ENCODE measurements at regions not wholly inside any gene's neighbourhood (a gene's known extent, or its start where the extent isn't known, plus 50 kb on each side); places are given as distances from the start of the nearest gene placed in this dataset.

DNA sequence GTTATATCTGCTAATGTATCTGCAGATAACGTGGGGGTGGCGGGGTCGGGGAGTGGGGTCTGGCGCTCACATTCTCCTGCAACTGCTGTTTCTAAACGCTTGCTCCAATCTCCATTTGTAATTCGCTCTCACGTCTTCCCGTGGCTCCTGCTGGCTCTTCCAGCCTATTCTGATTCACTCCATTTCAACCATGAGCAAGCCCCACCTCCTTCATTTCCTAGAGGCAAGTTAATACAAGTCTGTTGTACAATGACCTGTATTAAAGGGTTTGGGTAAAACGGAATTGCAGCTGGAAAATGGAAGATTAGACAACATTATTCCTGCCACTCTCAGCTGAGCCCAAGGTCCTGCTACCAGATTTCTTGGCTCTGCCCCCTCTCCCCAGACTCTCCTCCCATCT is 132.3 kb downstream of the CSNK2A3 start:
- no peak overlapping the region for H3K4me3 ChIP-seq (ENCODE audit: low read depth, low read length)
- ChIA-PET POLR2A (no interaction called here), CTCF (no interaction called here)
- no peak for DNase-seq (ENCODE audit: low read depth, low spot score)
- TF ChIP-seq, protein P1, sequence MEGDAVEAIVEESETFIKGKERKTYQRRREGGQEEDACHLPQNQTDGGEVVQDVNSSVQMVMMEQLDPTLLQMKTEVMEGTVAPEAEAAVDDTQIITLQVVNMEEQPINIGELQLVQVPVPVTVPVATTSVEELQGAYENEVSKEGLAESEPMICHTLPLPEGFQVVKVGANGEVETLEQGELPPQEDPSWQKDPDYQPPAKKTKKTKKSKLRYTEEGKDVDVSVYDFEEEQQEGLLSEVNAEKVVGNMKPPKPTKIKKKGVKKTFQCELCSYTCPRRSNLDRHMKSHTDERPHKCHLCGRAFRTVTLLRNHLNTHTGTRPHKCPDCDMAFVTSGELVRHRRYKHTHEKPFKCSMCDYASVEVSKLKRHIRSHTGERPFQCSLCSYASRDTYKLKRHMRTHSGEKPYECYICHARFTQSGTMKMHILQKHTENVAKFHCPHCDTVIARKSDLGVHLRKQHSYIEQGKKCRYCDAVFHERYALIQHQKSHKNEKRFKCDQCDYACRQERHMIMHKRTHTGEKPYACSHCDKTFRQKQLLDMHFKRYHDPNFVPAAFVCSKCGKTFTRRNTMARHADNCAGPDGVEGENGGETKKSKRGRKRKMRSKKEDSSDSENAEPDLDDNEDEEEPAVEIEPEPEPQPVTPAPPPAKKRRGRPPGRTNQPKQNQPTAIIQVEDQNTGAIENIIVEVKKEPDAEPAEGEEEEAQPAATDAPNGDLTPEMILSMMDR (IDR thresholded peaks at IDR 0.05; ENCODE audit: insufficient read depth, low read length, missing control alignments) = no peak

DNA sequence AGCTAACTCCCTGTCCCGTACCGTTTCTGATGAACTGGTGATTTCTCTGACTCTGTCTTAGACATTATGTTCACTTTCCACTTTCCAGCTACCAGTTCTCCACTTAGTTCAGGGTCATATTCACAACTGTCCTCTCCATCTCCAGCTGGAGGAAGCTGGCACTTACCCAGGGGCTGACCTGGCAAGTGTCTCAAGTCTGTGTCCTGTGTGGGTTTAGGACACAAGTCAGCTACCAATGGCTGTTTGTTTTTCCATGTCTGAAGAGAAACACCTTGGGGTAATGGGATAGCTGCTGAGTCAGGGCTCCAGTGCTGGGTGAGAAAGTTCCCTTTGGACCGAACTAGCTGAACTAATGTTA is 134.4 kb downstream of the CSNK2A3 start:
- no peak for DNase-seq (ENCODE audit: low read depth, low spot score)
- TF ChIP-seq, protein P1 (IDR thresholded peaks at IDR 0.05; ENCODE audit: insufficient read depth, low read length, missing control alignments) = no peak
- ChIA-PET CTCF (no interaction called here), POLR2A (no interaction called here)
- H3K4me3 ChIP-seq (ENCODE audit: low read depth, low read length) = no peak overlapping the region

DNA sequence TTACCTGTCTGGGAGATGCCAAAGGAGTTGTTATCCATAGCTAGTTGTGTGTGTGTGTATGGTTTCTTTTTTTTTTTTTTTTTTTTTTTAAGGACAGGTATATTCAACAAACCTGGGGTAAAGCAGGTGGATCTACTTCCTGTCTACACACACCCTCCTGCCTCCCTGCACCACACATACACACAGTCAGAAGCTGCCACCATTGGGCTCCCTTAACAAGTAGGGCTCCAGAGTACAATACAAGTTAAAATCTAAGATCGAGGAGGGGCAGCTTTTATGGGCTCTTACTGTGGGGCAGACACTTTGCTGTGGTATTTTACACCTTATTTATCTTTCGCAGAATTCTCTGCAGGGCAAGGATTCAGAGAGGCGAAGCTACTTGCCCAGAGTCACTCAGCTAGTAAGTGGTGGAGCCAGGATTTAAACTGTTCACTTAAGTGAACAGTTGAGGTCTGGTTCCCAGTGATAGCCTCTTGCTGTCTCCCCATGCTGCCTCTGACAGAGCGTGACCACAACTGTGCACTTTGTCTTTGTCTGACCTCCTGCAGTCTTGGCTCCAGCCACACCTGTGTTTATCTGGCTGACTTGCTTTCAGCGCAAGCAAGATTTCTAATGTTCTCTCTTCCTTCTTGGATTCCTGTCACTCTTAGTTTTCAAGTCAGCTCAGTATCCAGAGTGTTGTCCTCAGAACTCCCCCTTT is 135.0 kb downstream of the CSNK2A3 start:
- H3K4me3 ChIP-seq (ENCODE audit: low read depth, low read length) = no peak overlapping the region
- CTCF ChIA-PET = no interaction called here
- TF ChIP-seq, protein P1 (IDR thresholded peaks at IDR 0.05; ENCODE audit: insufficient read depth, low read length, missing control alignments) = no peak
- POLR2A ChIA-PET = no interaction called here
- no peak for DNase-seq (ENCODE audit: low read depth, low spot score)

DNA sequence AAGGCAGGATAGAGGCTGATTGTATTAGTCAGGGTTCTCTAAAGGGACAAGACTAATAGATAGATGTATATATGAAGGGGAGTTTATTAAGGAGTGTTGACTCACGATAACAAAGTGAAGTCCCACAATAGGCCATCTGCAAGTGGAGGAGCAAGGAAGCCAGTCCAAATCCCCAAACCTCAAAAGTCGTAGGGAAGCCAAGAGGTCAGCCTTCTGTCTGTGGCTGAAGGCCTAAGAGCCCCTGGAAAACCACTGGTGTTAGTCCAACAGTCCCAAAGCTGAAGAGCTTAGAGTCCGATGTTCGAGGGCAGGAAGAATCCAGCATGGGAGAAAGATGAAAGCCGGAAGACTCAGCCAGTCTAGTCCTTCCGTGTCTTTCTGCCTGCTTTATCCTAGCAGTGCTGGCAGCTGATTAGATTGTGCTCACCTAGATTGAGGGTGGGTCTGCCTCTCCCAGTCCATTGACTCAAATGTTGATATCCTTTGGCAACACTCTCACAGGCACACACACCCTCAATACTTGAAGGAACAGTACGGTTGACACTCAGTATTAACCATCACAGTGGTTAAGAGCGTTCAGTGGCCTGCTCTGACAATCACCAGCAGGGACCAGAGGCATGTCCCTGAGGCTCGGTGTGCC is 135.6 kb downstream of the CSNK2A3 start:
- no peak for DNase-seq (ENCODE audit: low read depth, low spot score)
- CTCF ChIA-PET = no interaction called here
- TF ChIP-seq, protein P1 (IDR thresholded peaks at IDR 0.05; ENCODE audit: insufficient read depth, low read length, missing control alignments) = no peak
- H3K4me3 ChIP-seq (ENCODE audit: low read depth, low read length) = no peak overlapping the region
- POLR2A ChIA-PET = no interaction called here

DNA sequence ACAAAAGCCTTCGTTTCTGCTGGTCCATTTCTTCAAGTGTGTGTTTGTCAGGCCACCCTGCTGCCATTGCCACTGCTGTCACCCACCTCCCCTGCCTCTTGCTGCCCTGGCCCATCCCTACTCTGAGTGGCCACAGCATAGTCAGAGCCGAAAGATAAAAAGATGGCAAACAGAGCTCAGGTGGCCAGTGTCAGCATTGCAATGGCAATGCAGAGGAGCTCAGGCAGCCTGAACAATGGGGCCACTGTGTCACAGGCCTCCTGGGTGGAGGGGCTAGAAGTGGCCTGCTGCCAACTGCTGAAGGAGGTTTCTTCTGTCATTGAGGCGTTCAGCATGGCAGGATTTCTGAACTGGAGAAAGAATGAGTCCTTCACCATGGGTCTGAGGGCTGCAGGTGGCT is 137.1 kb downstream of the CSNK2A3 start:
- ChIA-PET POLR2A (no interaction called here), CTCF (no interaction called here)
- TF ChIP-seq, protein P1 (IDR thresholded peaks at IDR 0.05; ENCODE audit: insufficient read depth, low read length, missing control alignments) = no peak
- no peak for DNase-seq (ENCODE audit: low read depth, low spot score)
- no peak overlapping the region for H3K4me3 ChIP-seq (ENCODE audit: low read depth, low read length)

DNA sequence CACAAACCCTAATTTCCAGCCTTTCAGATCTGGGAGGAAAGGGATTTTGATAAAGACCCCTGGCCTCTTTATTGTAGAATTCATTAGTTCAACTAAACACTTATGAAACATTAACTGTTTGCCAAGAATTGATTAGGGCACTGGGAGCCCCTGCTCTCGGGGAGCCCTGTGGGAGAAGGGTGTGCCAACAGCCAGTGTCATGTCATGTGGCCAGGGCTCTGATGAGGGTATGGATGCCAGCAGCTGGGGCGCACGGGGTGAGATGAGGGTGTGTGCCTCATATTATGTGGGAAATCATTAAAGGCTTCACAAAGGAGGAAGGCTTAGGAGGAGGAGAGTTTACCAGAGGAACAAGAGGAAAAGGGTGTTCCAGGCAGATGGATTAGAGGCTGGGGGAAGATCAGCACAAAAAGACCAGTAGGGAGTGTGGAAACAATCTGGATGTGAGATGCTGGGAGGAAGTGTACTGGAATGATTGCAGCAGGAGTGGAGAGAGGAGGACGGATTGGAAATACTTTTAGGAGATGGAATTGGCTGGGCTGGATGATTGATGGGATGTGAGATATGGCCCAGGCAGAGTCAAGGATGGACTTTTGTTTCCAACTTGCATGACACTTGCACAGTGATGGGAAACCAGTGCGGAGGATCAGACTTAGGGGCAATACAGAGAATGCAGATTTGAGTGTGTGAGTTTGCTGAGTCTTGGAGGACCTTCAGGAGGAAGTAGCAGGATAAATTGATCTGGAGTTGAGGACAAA is 137.8 kb downstream of the CSNK2A3 start:
- ChIA-PET CTCF (no interaction called here), POLR2A (no interaction called here)
- TF ChIP-seq, protein P1 (IDR thresholded peaks at IDR 0.05; ENCODE audit: insufficient read depth, low read length, missing control alignments) = no peak
- H3K4me3 ChIP-seq (ENCODE audit: low read depth, low read length) = no peak overlapping the region
- DNase-seq (ENCODE audit: low read depth, low spot score) = no peak
